NT2/D1 (cell line): ENCODE measurements at regions not wholly inside any gene's neighbourhood (a gene's known extent, or its start where the extent isn't known, plus 50 kb on each side); places are given as distances from the start of the nearest gene placed in this dataset.

ENCODE experiments used
- DNase-seq: peaks from one replicate; pipeline ENCODE4 v3.0.0-alpha.2; 2011; ENCODE audit warnings: low read depth, low spot score
- H3K27me3 ChIP-seq: 2 replicates; pipeline ENCODE4 v1.6.0; 2011; ENCODE audit warnings: mild to moderate bottlenecking; ENCODE audit not compliant: insufficient read length, insufficient read depth
- H3K36me3 ChIP-seq: 2 replicates; pipeline ENCODE4 v1.6.1; 2011; ENCODE audit warnings: mild to moderate bottlenecking, low read length, mixed read lengths; ENCODE audit not compliant: insufficient read depth, insufficient read length
- H3K4me1 ChIP-seq: 2 replicates; pipeline ENCODE4 v1.5.1; 2011; ENCODE audit not compliant: insufficient read depth, insufficient read length
- H3K4me3 ChIP-seq: 2 replicates; pipeline ENCODE4 v1.5.1; 2011; ENCODE audit warnings: low read depth; ENCODE audit not compliant: insufficient read length
- H3K9ac ChIP-seq: 2 replicates; pipeline ENCODE4 v1.6.0; 2011; ENCODE audit warnings: low read depth; ENCODE audit not compliant: insufficient read length
- H3K9me3 ChIP-seq: 2 replicates; pipeline ENCODE4 v1.5.1; 2011; ENCODE audit warnings: mild to moderate bottlenecking, low read length; ENCODE audit not compliant: insufficient read depth
- SUZ12 ChIP-seq: IDR thresholded peaks from 2 replicates; pipeline ENCODE4 v1.6.1; 2011; ENCODE audit not compliant: insufficient read length, insufficient read depth; ENCODE audit errors: extremely low read depth
- YY1 ChIP-seq: IDR thresholded peaks from 2 replicates; pipeline ENCODE4 v1.6.1; 2011; ENCODE audit not compliant: insufficient read length, insufficient read depth
- ZNF274 ChIP-seq: IDR thresholded peaks from 2 replicates; pipeline ENCODE4 v1.6.1; 2011; ENCODE audit warnings: mild to moderate bottlenecking, low read depth, low read length

DNA sequence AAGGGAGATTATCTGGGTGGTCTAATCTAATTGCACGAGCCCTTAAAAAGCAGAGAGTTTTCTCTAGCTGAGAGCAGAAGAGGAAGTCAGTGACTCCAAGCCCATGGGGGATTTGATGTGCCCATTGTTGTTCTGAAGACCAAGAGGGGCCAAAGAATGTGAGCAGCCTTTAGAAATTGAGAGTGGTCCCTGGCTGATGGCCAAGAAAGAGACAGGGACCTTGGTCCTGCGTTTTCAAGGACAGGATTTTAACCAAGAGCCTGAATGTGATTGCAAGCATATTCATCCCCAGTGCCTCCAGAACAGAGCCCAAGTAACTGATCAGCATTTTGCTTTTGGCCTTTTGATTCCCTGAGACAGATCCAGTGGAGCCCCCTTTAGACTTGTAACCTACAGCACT, 1353.9 kb downstream of the AACS start:
- TF ChIP-seq ZNF274, result no peak
- TF ChIP-seq SUZ12, result no peak
- no peak for TF ChIP-seq YY1
- DNase-seq, result peak; percentile 84
- no peak overlapping the region for H3K9ac ChIP-seq
- no peak overlapping the region for H3K4me3 ChIP-seq
- 0 out of 2 replicates have a peak, but pooled peaks cover 5% of the 10 kb centered on the region for H3K9me3 ChIP-seq
- H3K27me3 ChIP-seq, result no peaks in the 10 kb centered on the region
- H3K36me3 ChIP-seq, result no peaks in the 10 kb centered on the region
- H3K4me1 ChIP-seq, result no peaks in the 10 kb centered on the region

- H3K4me1 ChIP-seq, result no peaks in the 10 kb centered on the region
- H3K9ac ChIP-seq, result no peak overlapping the region
- H3K4me3 ChIP-seq, result no peak overlapping the region
- no peak for DNase-seq
- no peaks in the 10 kb centered on the region for H3K36me3 ChIP-seq
- TF ChIP-seq YY1 (no peak), ZNF274 (no peak), SUZ12 (no peak)
- 0 out of 2 replicates have a peak, but pooled peaks cover 3% of the 10 kb centered on the region for H3K9me3 ChIP-seq
- H3K27me3 ChIP-seq, result no peaks in the 10 kb centered on the region
Observed at GRCh38 chr12:126424696-126425095, 1359.5 kb downstream of the AACS start.

DNA sequence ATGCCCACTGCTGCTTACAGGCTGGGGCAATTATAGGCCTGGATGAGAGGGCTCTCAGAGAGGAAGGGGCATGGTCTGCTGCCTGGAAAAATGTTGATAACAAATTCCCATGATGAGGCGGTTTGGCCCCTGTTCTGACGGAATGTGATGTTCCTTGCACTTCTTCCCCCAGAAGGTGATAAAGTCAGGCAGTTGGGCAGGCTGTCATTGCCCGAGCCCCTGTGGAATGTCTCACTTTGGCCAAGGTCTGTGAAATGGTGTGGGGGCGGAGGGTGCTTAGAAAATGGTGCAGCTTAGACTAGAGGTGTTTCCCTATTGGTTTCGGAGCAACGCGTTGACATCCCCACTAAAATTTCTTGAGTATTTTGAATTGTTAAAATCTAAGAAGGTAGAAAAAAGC, 1360.0 kb downstream of the AACS start:
- no peak overlapping the region for H3K9ac ChIP-seq
- no peak for TF ChIP-seq YY1
- TF ChIP-seq SUZ12, result no peak
- TF ChIP-seq ZNF274, result no peak
- H3K9me3 ChIP-seq, result 0 out of 2 replicates have a peak, but pooled peaks cover 5% of the 10 kb centered on the region
- no peaks in the 10 kb centered on the region for H3K4me1 ChIP-seq
- no peaks in the 10 kb centered on the region for H3K27me3 ChIP-seq
- H3K4me3 ChIP-seq, result no peak overlapping the region
- H3K36me3 ChIP-seq, result no peaks in the 10 kb centered on the region
- DNase-seq, result no peak

DNA sequence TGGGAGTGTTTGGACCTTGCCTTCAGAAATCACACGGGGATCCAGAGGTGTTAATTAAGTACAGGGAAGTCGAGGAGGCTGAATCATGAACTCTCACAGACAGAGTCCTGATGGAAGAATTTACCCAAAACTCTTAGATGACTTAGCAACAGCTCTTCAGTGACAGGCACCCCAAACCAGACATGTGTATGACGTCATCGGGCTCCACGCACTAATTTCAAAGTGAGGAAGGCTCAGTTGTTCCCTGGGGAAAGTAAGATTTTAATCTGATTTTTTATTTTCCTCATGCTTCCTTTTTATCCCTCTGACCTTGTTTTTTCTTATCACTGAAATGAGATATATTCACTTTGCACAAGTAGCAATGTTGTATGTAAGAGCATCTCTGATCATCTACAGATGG, 1363.5 kb downstream of the AACS start:
- TF ChIP-seq ZNF274 (no peak), YY1 (no peak), SUZ12 (no peak)

DNA sequence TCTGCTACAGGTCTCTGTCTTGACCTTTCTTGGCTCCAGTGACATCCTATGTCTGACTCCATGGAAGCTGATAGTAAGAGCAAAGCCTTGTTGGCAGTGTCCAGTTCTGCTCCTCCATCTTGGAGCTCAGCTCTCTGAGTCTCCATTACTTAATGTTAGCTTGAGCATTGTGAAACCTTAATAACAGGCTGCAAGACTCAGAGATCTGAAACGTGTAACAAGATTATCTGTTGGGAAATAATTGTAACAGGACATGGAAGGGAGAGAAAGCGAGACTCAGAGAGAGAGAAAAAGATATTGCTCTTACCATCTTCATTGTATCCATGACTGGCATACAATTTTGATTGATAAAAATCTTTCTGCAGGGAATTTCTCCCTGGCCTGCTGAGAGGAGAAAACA, 1365.7 kb downstream of the AACS start:
- Histone ChIP-seq H3K27me3 (no peaks in the 10 kb centered on the region), H3K4me3 (no peak overlapping the region), H3K9me3 (0 out of 2 replicates have a peak, but pooled peaks cover 5% of the 10 kb centered on the region), H3K36me3 (no peaks in the 10 kb centered on the region), H3K9ac (no peak overlapping the region), H3K4me1 (no peaks in the 10 kb centered on the region)
- no peak for DNase-seq
- TF ChIP-seq SUZ12, result no peak

More for the DNA sequence above, 1363.5 kb downstream of the AACS start:
- no peaks in the 10 kb centered on the region for H3K27me3 ChIP-seq
- H3K4me3 ChIP-seq, result no peak overlapping the region
- H3K36me3 ChIP-seq, result no peaks in the 10 kb centered on the region
- H3K9ac ChIP-seq, result no peak overlapping the region
- no peaks in the 10 kb centered on the region for H3K4me1 ChIP-seq
- DNase-seq, result no peak
- H3K9me3 ChIP-seq, result 0 out of 2 replicates have a peak, but pooled peaks cover 5% of the 10 kb centered on the region

GRCh38 chr12:126431767-126432166, 1366.5 kb downstream of the AACS start:
- TF ChIP-seq YY1 (no peak), SUZ12 (no peak), ZNF274 (no peak)
- no peaks in the 10 kb centered on the region for H3K27me3 ChIP-seq
- H3K9me3 ChIP-seq, result 0 out of 2 replicates have a peak, but pooled peaks cover 5% of the 10 kb centered on the region
- H3K36me3 ChIP-seq, result no peaks in the 10 kb centered on the region
- no peak overlapping the region for H3K4me3 ChIP-seq
- no peak overlapping the region for H3K9ac ChIP-seq
- no peak for DNase-seq
- H3K4me1 ChIP-seq, result no peaks in the 10 kb centered on the region

- H3K4me3 ChIP-seq, result no peak overlapping the region
- DNase-seq, result no peak
- no peaks in the 10 kb centered on the region for H3K27me3 ChIP-seq
- TF ChIP-seq ZNF274 (no peak), YY1 (no peak), SUZ12 (no peak)
- no peak overlapping the region for H3K9ac ChIP-seq
- no peaks in the 10 kb centered on the region for H3K4me1 ChIP-seq
- no peaks in the 10 kb centered on the region for H3K36me3 ChIP-seq
- 0 out of 2 replicates have a peak, but pooled peaks cover 5% of the 10 kb centered on the region for H3K9me3 ChIP-seq
Observed at GRCh38 chr12:126432780-126433179, 1367.5 kb downstream of the AACS start.

GRCh38 chr12:126434412-126434985, 1369.3 kb downstream of the AACS start:
- H3K9me3 ChIP-seq, result 0 out of 2 replicates have a peak, but pooled peaks cover 4% of the 10 kb centered on the region
- no peak for DNase-seq
- TF ChIP-seq ZNF274 (no peak), YY1 (no peak), SUZ12 (no peak)
- no peaks in the 10 kb centered on the region for H3K36me3 ChIP-seq
- no peaks in the 10 kb centered on the region for H3K4me1 ChIP-seq
- no peak overlapping the region for H3K4me3 ChIP-seq
- no peak overlapping the region for H3K9ac ChIP-seq
- H3K27me3 ChIP-seq, result no peaks in the 10 kb centered on the region
